ENCODE measurements at regions not wholly inside any gene's neighbourhood (a gene's known extent, or its start where the extent isn't known, plus 50 kb on each side); places are given as distances from the start of the nearest gene placed in this dataset. TPM values are rescaled to one million over a fixed set of nuclear protein-coding genes. Genes with fewer than 3 reads are reported as not detected.

DNA sequence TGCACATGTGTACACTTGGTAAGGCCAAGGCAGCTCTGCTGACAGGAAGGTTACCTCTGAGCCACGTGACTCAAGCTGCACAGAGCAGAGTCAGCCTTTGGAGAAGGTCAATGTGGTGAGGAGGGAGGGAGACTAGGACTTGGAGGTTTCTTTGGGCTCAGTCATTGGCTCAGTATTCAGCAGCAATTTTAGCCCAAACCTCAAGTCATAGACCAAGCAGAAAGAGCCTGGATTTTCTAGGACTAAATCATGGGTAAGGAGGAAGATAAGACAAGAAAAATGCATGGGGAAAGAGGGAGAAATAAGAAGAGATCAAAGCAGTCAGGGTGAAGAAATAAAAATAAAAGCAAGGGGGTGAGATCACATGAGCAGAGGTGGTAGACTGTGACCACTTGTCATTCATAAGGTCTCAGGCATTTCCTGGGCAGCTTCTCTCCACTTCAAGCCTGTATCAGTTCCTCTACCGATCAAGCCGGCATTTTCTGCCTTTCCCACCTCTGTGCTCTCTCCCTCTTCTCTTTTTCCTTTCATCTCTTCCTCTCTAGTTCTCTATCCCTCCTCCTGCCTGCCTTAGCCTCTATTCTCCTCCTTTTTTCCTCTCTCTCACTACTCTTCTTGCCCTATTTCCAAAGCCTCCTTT is 51.7 kb upstream of the DUSP10 start:
- Histone ChIP-seq H3K27ac (ENCODE audit: low read depth in 1 of 2, low read length in 1 of 2) (no peak overlapping the region), H3K27me3 (ENCODE audit: control insufficient read depth in 3 of 3, insufficient read depth in 3 of 3, low read length in 2 of 3) (no peaks in the 10 kb centered on the region), H3K4me1 (ENCODE audit: control insufficient read depth in 5 of 5, insufficient read depth in 5 of 5, low read length in 5 of 5) (no peaks in the 10 kb centered on the region), H3K9me3 (ENCODE audit: control insufficient read depth in 4 of 4, insufficient read depth in 3 of 4, low read length in 3 of 4) (no peaks in the 10 kb centered on the region), H3K9ac (ENCODE audit: insufficient read depth in 1 of 2, low read length in 2 of 2) (no peak overlapping the region), H3K4me3 (no peak overlapping the region), H3K36me3 (ENCODE audit: control insufficient read depth in 4 of 4, insufficient read depth in 4 of 4, low read length in 4 of 4) (no peaks in the 10 kb centered on the region)
- no peak for TF ChIP-seq CTCF (IDR thresholded peaks at IDR 0.05; ENCODE audit: control extremely low read depth, extremely low read depth)
- DNase-seq (no peak), ATAC-seq (ENCODE audit: insufficient read depth, low FRiP score) (no peak)
- WGBS, 2 donors = 61 to 74% methylated on average over 3 of the region's 3 CpGs

GRCh38 chr1:221791846-221792245 is 50.0 kb upstream of the DUSP10 start:
- no peak overlapping the region for H3K27ac ChIP-seq (ENCODE audit: low read depth in 1 of 2, low read length in 1 of 2)
- 87 to 96% methylated on average over 2 of the region's 2 CpGs for WGBS, 2 donors
- H3K27me3 ChIP-seq (ENCODE audit: control insufficient read depth in 3 of 3, insufficient read depth in 3 of 3, low read length in 2 of 3) = no peaks in the 10 kb centered on the region
- ATAC-seq (ENCODE audit: insufficient read depth, low FRiP score) = no peak
- no peak for TF ChIP-seq CTCF (IDR thresholded peaks at IDR 0.05; ENCODE audit: control extremely low read depth, extremely low read depth)
- H3K9me3 ChIP-seq (ENCODE audit: control insufficient read depth in 4 of 4, insufficient read depth in 3 of 4, low read length in 3 of 4) = no peaks in the 10 kb centered on the region
- H3K4me1 ChIP-seq (ENCODE audit: control insufficient read depth in 5 of 5, insufficient read depth in 5 of 5, low read length in 5 of 5) = no peaks in the 10 kb centered on the region
- no peak overlapping the region for H3K9ac ChIP-seq (ENCODE audit: insufficient read depth in 1 of 2, low read length in 2 of 2)
- no peak for DNase-seq
- no peak overlapping the region for H3K4me3 ChIP-seq
- no peaks in the 10 kb centered on the region for H3K36me3 ChIP-seq (ENCODE audit: control insufficient read depth in 4 of 4, insufficient read depth in 4 of 4, low read length in 4 of 4)

Small RNAs in the stretch of these regions (small RNA-seq; reads per million reads assigned to genes)
- gene RNU6-403P (ENCODE audit: low replicate concordance) = not detected

Measured in lung (tissue), 12 donors.